Keratinocyte (primary cell): ENCODE measurements at regions not wholly inside any gene's neighbourhood (a gene's known extent, or its start where the extent isn't known, plus 50 kb on each side); places are given as distances from the start of the nearest gene placed in this dataset.

ENCODE experiments used
- DNase-seq: peaks from one replicate; pipeline ENCODE4 v3.0.0-alpha.2; 2011; ENCODE audit warnings: low read depth, missing footprints, low spot score
- FAIRE-seq: peaks from 2 replicates; lab custom pipeline; 2011; peaks lifted over from hg19 to GRCh38; lab: Jason Lieb, UNC
- H2AFZ ChIP-seq: 2 replicates; pipeline ENCODE4 v1.6.0; 2012; ENCODE audit warnings: low read length, control low read depth, inconsistent platforms; ENCODE audit not compliant: control insufficient read depth
- H3K27ac ChIP-seq: 2 replicates; pipeline ENCODE4 v1.5.1; 2011; ENCODE audit warnings: low read length; ENCODE audit not compliant: control insufficient read depth, insufficient read depth
- H3K27me3 ChIP-seq: 3 replicates; pipeline ENCODE4 v1.6.0; 2011; ENCODE audit warnings: low read length; ENCODE audit not compliant: control insufficient read depth, insufficient read depth; ENCODE audit errors: extremely low read depth
- H3K36me3 ChIP-seq, 2 experiments: 2 replicates in 1 of 2; 3 replicates in 1 of 2; pipeline ENCODE4 v1.5.1; 2011; ENCODE audit warnings: low read length in 2 of 2, mild to moderate bottlenecking in 1 of 2; ENCODE audit not compliant: control insufficient read depth in 2 of 2, insufficient read depth in 2 of 2; ENCODE audit errors: extremely low read depth in 1 of 2
- H3K4me1 ChIP-seq: 3 replicates; pipeline ENCODE4 v1.5.1; 2011; ENCODE audit warnings: low read length; ENCODE audit not compliant: control insufficient read depth, insufficient read depth; ENCODE audit errors: extremely low read depth
- H3K4me2 ChIP-seq: 3 replicates; pipeline ENCODE4 v1.6.0; 2011; ENCODE audit warnings: low read depth, low read length; ENCODE audit not compliant: control insufficient read depth, insufficient read depth; ENCODE audit errors: extremely low read depth
- H3K4me3 ChIP-seq, 3 experiments: fragments of 200-600 bp in 1 of 3; sonication (generic) in 1 of 3; 2 replicates in 2 of 3; 3 replicates in 1 of 3; pipeline ENCODE4 v1.5.1; 2011 to 2016; ENCODE audit warnings: low read length in 3 of 3, mild to moderate bottlenecking in 3 of 3, control low read depth in 2 of 3, inconsistent platforms in 1 of 3, low read depth in 1 of 3, mixed read lengths in 1 of 3, mixed run types in 1 of 3, moderate library complexity in 1 of 3; ENCODE audit not compliant: control insufficient read depth in 2 of 3, insufficient read depth in 2 of 3; ENCODE audit errors: extremely low read depth in 1 of 3
- H3K79me2 ChIP-seq: 2 replicates; pipeline ENCODE4 v1.6.0; 2012; ENCODE audit warnings: low read length; ENCODE audit not compliant: control insufficient read depth, insufficient read depth
- H3K9ac ChIP-seq: 3 replicates; pipeline ENCODE4 v1.6.0; 2011; ENCODE audit warnings: low read length; ENCODE audit not compliant: control insufficient read depth, insufficient read depth; ENCODE audit errors: extremely low read depth
- H3K9me1 ChIP-seq: 3 replicates; pipeline ENCODE4 v1.6.0; 2011; ENCODE audit warnings: low read length; ENCODE audit not compliant: control insufficient read depth, insufficient read depth; ENCODE audit errors: extremely low read depth
- H3K9me3 ChIP-seq: 2 replicates; pipeline ENCODE4 v1.5.1; 2012; ENCODE audit warnings: low read depth, low read length; ENCODE audit not compliant: control insufficient read depth
- H4K20me1 ChIP-seq: 3 replicates; pipeline ENCODE4 v1.6.0; 2011; ENCODE audit warnings: low read length; ENCODE audit not compliant: control insufficient read depth, insufficient read depth; ENCODE audit errors: extremely low read depth
- CTCF ChIP-seq, 3 experiments: IDR thresholded peaks in 1 of 3; conservative IDR thresholded peaks in 1 of 3; optimal IDR thresholded peaks in 1 of 3; 2 replicates in 2 of 3; 3 replicates in 1 of 3; pipeline versions ENCODE3 to v1.5.1; 2011; ENCODE audit warnings: low read length in 3 of 3, mild to moderate bottlenecking in 3 of 3, moderate library complexity in 2 of 3, control low read depth in 1 of 3, inconsistent platforms in 1 of 3; ENCODE audit not compliant: insufficient read depth in 2 of 3; ENCODE audit errors: extremely low read depth in 1 of 3
- EZH2 ChIP-seq: IDR thresholded peaks from one replicate; pipeline ENCODE4 v1.6.1; 2012; ENCODE audit warnings: inconsistent platforms, mild to moderate bottlenecking, low read length, moderate library complexity
- dilution Hi-C: fragments of 300-500 bp; cut with MboI; formaldehyde crosslinking; loops from one replicate; pipeline ENCODE4 v1.7.0; 2020; ENCODE audit warnings: low sequenced_read_pairs; ENCODE audit not compliant: extremely low pct_ligation_motif_present

- Histone ChIP-seq H3K4me1 (no peaks in the 10 kb centered on the region), H3K9me3 (no peaks in the 10 kb centered on the region), H3K9ac (no peak overlapping the region), H2AFZ (no peak overlapping the region), H3K27ac (no peak overlapping the region), H4K20me1 (no peaks in the 10 kb centered on the region), H3K4me2 (no peak overlapping the region), H3K4me3 (no peak overlapping the region), H3K9me1 (no peaks in the 10 kb centered on the region), H3K79me2 (no peaks in the 10 kb centered on the region), H3K27me3 (no peaks in the 10 kb centered on the region), H3K36me3 (no peaks in the 10 kb centered on the region)
- no peak for DNase-seq
- no peak for FAIRE-seq
- TF ChIP-seq CTCF (optimal IDR thresholded peaks at IDR 0.05 in 1 of 3, IDR thresholded peaks at IDR 0.05 in 1 of 3, conservative IDR thresholded peaks at IDR 0.05 in 1 of 3; ENCODE audit: extremely low read depth in 1 of 3, insufficient read depth in 2 of 3, low read length in 3 of 3), result no peak
- no peak for TF ChIP-seq EZH2
- dilution Hi-C loops, result no loop called here
Observed at GRCh38 chr14:43449291-43449690, 1057.8 kb downstream of the FSCB start.

- dilution Hi-C loops, result no loop called here
- H3K36me3 ChIP-seq, result no peaks in the 10 kb centered on the region
- H3K9me3 ChIP-seq, result peaks cover 2% of the 10 kb centered on the region
- no peaks in the 10 kb centered on the region for H3K9me1 ChIP-seq
- no peak overlapping the region for H3K4me3 ChIP-seq
- H4K20me1 ChIP-seq, result no peaks in the 10 kb centered on the region
- TF ChIP-seq EZH2, result no peak
- no peak for TF ChIP-seq CTCF (optimal IDR thresholded peaks at IDR 0.05 in 1 of 3, IDR thresholded peaks at IDR 0.05 in 1 of 3, conservative IDR thresholded peaks at IDR 0.05 in 1 of 3; ENCODE audit: extremely low read depth in 1 of 3, insufficient read depth in 2 of 3, low read length in 3 of 3)
- DNase-seq (no peak), FAIRE-seq (no peak)
- no peaks in the 10 kb centered on the region for H3K27me3 ChIP-seq
- no peaks in the 10 kb centered on the region for H3K4me1 ChIP-seq
- no peak overlapping the region for H3K4me2 ChIP-seq
- H3K79me2 ChIP-seq, result no peaks in the 10 kb centered on the region
- H3K27ac ChIP-seq, result no peak overlapping the region
- H2AFZ ChIP-seq, result no peak overlapping the region
- no peak overlapping the region for H3K9ac ChIP-seq
Observed at GRCh38 chr14:43438056-43438455, 1069.0 kb downstream of the FSCB start.
